ENCODE measurements at regions not wholly inside any gene's neighbourhood (a gene's known extent, or its start where the extent isn't known, plus 50 kb on each side); places are given as distances from the start of the nearest gene placed in this dataset.

DNA sequence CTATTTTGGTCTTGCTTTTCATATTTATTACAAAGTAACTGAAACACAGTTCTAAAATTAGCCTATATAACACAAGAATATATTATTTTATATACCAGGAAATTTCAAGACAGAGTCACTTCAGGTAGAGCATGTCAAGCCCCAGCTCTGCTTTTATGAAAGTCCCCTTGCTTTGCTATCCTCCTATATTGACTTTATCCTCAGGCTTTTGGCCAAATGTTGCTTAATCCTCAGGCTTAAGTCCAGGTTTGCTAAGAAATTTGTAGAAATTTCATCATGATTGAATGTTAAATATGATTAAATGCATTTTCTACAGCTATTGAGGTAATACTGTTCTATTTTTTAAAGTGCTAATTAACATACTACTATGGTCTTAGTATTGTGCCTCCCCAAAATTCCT lies 227.6 kb downstream of the FZD1 start:
- TF ChIP-seq ZNF24 (IDR thresholded peaks at IDR 0.05) (no peak), SUZ12 (IDR thresholded peaks at IDR 0.05; ENCODE audit: unreplicated experiment) (no peak), JUNB (IDR thresholded peaks at IDR 0.05) (no peak), HDAC2 (IDR thresholded peaks at IDR 0.05) (no peak), SPI1 (IDR thresholded peaks at IDR 0.05; ENCODE audit: borderline replicate concordance, insufficient read depth, low read depth, low read length) (no peak), POU2F2 (IDR thresholded peaks at IDR 0.05; ENCODE audit: borderline replicate concordance, low read depth, low read length) (no peak), TCF7 (IDR thresholded peaks at IDR 0.05; ENCODE audit: borderline replicate concordance) (no peak), MTA2 (IDR thresholded peaks at IDR 0.05; ENCODE audit: low read depth) (no peak)
- TF ChIP-seq, protein P1, sequence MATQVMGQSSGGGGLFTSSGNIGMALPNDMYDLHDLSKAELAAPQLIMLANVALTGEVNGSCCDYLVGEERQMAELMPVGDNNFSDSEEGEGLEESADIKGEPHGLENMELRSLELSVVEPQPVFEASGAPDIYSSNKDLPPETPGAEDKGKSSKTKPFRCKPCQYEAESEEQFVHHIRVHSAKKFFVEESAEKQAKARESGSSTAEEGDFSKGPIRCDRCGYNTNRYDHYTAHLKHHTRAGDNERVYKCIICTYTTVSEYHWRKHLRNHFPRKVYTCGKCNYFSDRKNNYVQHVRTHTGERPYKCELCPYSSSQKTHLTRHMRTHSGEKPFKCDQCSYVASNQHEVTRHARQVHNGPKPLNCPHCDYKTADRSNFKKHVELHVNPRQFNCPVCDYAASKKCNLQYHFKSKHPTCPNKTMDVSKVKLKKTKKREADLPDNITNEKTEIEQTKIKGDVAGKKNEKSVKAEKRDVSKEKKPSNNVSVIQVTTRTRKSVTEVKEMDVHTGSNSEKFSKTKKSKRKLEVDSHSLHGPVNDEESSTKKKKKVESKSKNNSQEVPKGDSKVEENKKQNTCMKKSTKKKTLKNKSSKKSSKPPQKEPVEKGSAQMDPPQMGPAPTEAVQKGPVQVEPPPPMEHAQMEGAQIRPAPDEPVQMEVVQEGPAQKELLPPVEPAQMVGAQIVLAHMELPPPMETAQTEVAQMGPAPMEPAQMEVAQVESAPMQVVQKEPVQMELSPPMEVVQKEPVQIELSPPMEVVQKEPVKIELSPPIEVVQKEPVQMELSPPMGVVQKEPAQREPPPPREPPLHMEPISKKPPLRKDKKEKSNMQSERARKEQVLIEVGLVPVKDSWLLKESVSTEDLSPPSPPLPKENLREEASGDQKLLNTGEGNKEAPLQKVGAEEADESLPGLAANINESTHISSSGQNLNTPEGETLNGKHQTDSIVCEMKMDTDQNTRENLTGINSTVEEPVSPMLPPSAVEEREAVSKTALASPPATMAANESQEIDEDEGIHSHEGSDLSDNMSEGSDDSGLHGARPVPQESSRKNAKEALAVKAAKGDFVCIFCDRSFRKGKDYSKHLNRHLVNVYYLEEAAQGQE (IDR thresholded peaks at IDR 0.05; ENCODE audit: low read depth, low read length): no peak
- TF ChIP-seq, protein P2, sequence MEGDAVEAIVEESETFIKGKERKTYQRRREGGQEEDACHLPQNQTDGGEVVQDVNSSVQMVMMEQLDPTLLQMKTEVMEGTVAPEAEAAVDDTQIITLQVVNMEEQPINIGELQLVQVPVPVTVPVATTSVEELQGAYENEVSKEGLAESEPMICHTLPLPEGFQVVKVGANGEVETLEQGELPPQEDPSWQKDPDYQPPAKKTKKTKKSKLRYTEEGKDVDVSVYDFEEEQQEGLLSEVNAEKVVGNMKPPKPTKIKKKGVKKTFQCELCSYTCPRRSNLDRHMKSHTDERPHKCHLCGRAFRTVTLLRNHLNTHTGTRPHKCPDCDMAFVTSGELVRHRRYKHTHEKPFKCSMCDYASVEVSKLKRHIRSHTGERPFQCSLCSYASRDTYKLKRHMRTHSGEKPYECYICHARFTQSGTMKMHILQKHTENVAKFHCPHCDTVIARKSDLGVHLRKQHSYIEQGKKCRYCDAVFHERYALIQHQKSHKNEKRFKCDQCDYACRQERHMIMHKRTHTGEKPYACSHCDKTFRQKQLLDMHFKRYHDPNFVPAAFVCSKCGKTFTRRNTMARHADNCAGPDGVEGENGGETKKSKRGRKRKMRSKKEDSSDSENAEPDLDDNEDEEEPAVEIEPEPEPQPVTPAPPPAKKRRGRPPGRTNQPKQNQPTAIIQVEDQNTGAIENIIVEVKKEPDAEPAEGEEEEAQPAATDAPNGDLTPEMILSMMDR (IDR thresholded peaks at IDR 0.05 in 2 of 3, conservative IDR thresholded peaks at IDR 0.05 in 1 of 3; ENCODE audit: control insufficient read depth in 2 of 3, extremely low read depth in 1 of 3, insufficient read depth in 1 of 3, low read depth in 3 of 3, low read length in 3 of 3): no peak
